ENCODE measurements at regions not wholly inside any gene's neighbourhood (a gene's known extent, or its start where the extent isn't known, plus 50 kb on each side); places are given as distances from the start of the nearest gene placed in this dataset.

GRCh38 chr9:11338130-11338529, 725.3 kb upstream of the PTPRD start:
- no peak for DNase-seq

GRCh38 chr9:11340654-11341053, 727.9 kb upstream of the PTPRD start:
- DNase-seq, result no peak

GRCh38 chr9:11347437-11347836, 734.6 kb upstream of the PTPRD start:
- DNase-seq, result no peak

- no peak for DNase-seq
Measured at GRCh38 chr9:11348366-11348765, 735.6 kb upstream of the PTPRD start.

DNA sequence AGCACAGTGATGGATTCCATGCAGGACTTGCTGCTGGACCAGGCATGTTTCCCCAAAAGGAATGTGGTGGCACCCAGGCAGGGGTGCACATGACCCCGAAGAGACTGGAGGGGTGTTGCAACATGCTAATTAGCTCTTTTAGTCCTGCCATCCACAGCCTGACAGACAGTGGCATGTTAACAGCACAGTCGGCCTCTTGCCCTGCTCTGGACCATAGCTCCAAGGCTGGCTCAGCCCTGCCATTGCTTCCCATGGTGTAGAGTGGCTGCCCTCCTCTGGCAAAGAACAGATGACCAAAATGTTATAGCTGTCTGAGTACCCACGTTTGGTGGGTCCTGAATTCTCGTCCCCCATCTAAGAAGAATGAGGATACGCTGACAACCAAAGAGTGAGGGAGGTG, 736.4 kb upstream of the PTPRD start:
- DNase-seq, result no peak

DNA sequence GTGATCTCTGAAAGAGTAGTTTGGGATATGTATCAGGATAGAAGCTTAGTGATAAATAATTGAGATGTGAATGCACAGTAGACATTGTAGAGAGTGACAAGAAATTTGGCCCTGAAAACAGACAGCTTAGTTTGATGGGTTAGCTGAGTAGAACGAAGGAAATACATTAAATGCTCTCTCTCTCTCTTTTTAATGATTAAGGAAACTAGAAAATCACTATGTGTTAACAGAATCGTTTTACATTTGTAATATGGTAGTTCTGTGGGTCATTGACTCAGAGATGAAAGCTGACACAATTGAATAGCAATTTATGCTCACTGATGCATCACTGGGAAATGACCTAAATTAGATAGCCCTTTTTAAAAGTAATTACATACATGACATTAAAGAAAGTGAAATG, 739.8 kb upstream of the PTPRD start:
- no peak for DNase-seq

DNA sequence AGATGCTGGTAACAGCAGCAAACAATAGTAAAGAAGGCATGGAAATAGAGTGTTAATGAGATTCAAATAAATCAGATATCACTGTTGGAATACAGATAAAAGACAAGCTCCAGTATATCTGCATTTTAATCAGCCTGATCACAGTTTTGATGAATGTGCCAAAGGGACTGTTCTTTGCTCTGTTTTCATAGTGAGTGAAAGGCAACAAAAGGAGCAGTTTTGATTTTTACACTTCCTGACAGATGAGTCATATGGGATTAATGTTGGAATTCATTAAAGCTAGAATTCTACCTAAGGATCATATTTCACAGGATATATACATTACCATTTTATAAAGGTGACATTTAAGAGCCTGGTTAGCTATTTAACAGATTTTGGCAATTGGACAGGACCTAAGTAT, 743.3 kb upstream of the PTPRD start:
- no peak for DNase-seq

GRCh38 chr9:11366585-11367129, 753.9 kb upstream of the PTPRD start:
- DNase-seq, result no peak

DNA sequence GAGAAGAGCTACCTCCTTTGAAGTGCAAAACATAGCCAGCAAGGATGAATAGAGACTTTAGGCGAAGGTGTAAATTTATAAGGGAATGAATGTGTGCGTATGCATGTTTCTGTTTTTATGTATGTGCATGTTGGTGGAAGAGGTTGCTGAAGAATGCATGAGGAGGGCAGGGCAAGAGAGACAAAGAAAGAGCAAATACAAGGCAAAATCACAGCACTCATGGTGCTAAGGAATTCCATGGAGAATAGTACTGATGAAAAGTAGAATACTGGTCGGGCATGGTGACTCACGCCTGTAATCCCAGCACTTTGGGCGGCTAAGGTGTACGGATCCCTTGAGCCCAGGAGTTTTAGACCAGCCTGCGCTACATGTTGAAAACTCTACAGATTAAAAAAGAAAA, 762.1 kb upstream of the PTPRD start:
- no peak for DNase-seq

GRCh38 chr9:11402621-11403020, 789.8 kb upstream of the PTPRD start:
- DNase-seq, result no peak

- no peak for DNase-seq
Measured at GRCh38 chr9:11414241-11414640, 801.4 kb upstream of the PTPRD start.

- DNase-seq, result no peak
Measured at GRCh38 chr9:11417782-11418181, 805.0 kb upstream of the PTPRD start.

GRCh38 chr9:11431490-11431889, 818.7 kb upstream of the PTPRD start:
- DNase-seq, result no peak

GRCh38 chr9:11432361-11432760, 819.6 kb upstream of the PTPRD start:
- no peak for DNase-seq

- DNase-seq, result no peak
Measured at GRCh38 chr9:11443631-11444030, 830.8 kb upstream of the PTPRD start.

- no peak for DNase-seq
Measured at GRCh38 chr9:11457825-11458790, 845.3 kb upstream of the PTPRD start.

GRCh38 chr9:11469745-11470144, 856.9 kb upstream of the PTPRD start:
- no peak for DNase-seq

- DNase-seq, result no peak
Measured at GRCh38 chr9:11471321-11471720, 858.5 kb upstream of the PTPRD start.

DNA sequence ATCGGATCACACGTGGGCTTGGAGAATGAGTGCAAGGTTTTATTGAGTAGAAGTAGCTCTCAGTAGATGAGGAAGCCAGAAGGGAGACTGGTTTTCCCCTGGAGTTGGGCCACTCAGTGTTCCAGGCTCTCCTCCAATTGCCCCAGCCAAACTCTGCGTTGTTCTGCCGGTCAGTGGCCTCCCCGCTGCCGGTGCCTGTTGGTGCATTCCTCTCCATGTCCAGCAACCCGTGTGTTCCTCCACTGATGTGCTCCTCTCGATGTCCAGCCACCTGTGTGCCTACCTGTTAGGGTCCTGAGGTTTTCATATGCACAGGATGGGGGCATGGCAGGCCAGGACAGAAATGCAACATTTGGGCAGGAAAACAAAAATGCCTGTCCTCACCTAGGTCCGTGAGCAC, 888.0 kb upstream of the PTPRD start:
- DNase-seq, result no peak

GRCh38 chr9:11506980-11507379, 894.2 kb upstream of the PTPRD start:
- no peak for DNase-seq

GRCh38 chr9:11537566-11537965, 924.8 kb upstream of the PTPRD start:
- DNase-seq, result no peak

DNA sequence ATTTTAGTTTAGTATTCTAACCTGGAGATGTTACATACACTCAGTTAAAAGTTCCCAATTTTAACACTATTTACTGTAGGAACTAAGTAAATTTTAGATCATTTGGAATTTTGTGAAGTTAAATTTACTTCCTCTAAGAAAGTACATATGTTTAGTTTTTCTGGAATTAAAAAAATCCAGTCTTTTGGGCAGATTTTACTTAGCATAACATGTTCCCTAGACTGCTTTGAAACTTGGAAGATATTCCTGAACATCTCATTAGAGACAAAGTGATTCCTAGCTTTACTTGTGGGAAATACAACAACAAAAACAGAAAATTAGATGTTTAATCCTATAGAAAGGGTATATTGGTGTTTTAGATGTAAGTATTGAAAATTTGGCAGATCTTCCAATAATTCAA, 930.0 kb upstream of the PTPRD start:
- no peak for DNase-seq

- DNase-seq, result no peak
Measured at GRCh38 chr9:11546231-11546630, 933.4 kb upstream of the PTPRD start.

DNA sequence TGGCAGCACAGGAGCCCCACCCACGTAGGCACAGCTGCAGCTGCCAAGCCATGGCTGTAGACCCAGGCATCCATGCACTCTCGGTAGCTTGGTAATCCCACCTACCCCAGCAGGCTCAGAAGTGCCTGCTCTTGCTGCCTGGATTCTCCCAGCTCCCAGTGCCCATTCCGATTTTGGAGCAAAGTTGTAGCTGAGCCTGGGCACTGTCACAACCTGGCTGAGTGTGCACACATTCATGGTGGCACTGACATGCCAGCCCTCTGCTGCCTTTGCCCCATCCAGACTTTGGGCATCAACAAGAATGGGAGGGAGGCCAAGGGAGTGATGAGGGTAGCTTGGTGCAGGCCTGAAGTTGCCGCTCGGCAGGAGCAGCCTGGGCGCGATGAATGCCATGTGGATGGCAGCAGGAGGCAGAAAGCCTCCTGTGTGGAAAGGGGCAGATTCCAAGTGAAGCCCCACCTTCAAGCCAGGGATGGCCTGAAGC, 936.6 kb upstream of the PTPRD start:
- no peak for DNase-seq

Data from right forelimb (tissue), 1 donor.